ENCODE measurements at regions not wholly inside any gene's neighbourhood (a gene's known extent, or its start where the extent isn't known, plus 50 kb on each side); places are given as distances from the start of the nearest gene placed in this dataset.

GRCh38 chr15:31151301-31152233, 50.0 kb upstream of the TRPM1 start:
- no peak for DNase-seq (ENCODE audit: low spot score)

GRCh38 chr15:31153531-31153930, 52.0 kb upstream of the TRPM1 start:
- DNase-seq (ENCODE audit: low spot score), result no peak

- no peak for DNase-seq (ENCODE audit: low spot score)
These were observed 53.6 kb upstream of the TRPM1 start for GRCh38 chr15:31155151-31155550.

- no peak for DNase-seq (ENCODE audit: low spot score)
These were observed 54.7 kb upstream of the TRPM1 start for GRCh38 chr15:31156226-31156625.

- DNase-seq (ENCODE audit: low spot score), result no peak
These were observed 55.3 kb upstream of the TRPM1 start for GRCh38 chr15:31156808-31157207.

- DNase-seq (ENCODE audit: low spot score), result no peak
These were observed 56.1 kb upstream of the TRPM1 start for GRCh38 chr15:31157644-31158069.

- DNase-seq (ENCODE audit: low spot score), result no peak
These were observed 57.5 kb upstream of the TRPM1 start for GRCh38 chr15:31158858-31159569.

- DNase-seq (ENCODE audit: low spot score), result no peak
These were observed 58.3 kb upstream of the TRPM1 start for GRCh38 chr15:31159837-31160236.

GRCh38 chr15:31160297-31160696, 58.8 kb upstream of the TRPM1 start:
- no peak for DNase-seq (ENCODE audit: low spot score)

GRCh38 chr15:31160740-31161495, 59.4 kb upstream of the TRPM1 start:
- DNase-seq (ENCODE audit: low spot score), result no peak

- no peak for DNase-seq (ENCODE audit: low spot score)
These were observed 60.4 kb upstream of the TRPM1 start for GRCh38 chr15:31161951-31162350.

- DNase-seq (ENCODE audit: low spot score), result no peak
These were observed 61.4 kb upstream of the TRPM1 start for GRCh38 chr15:31162721-31163510.

GRCh38 chr15:31163769-31164572, 62.4 kb upstream of the TRPM1 start:
- DNase-seq (ENCODE audit: low spot score), result no peak

- DNase-seq (ENCODE audit: low spot score), result no peak
These were observed 63.0 kb upstream of the TRPM1 start for GRCh38 chr15:31164573-31164912.

GRCh38 chr15:31169558-31169957, 68.0 kb upstream of the TRPM1 start:
- no peak for DNase-seq (ENCODE audit: low spot score)

GRCh38 chr15:31171731-31172130, 70.2 kb upstream of the TRPM1 start:
- no peak for DNase-seq (ENCODE audit: low spot score)

- DNase-seq (ENCODE audit: low spot score), result no peak
These were observed 71.1 kb upstream of the TRPM1 start for GRCh38 chr15:31172606-31173005.

- no peak for DNase-seq (ENCODE audit: low spot score)
These were observed 72.4 kb upstream of the TRPM1 start for GRCh38 chr15:31173790-31174450.

GRCh38 chr15:31175484-31175883, 74.0 kb upstream of the TRPM1 start:
- no peak for DNase-seq (ENCODE audit: low spot score)

GRCh38 chr15:31177951-31178350, 76.4 kb upstream of the TRPM1 start:
- DNase-seq (ENCODE audit: low spot score), result no peak
